Thyroid gland (tissue), 4 donors: ENCODE measurements at regions not wholly inside any gene's neighbourhood (a gene's known extent, or its start where the extent isn't known, plus 50 kb on each side); places are given as distances from the start of the nearest gene placed in this dataset.

Source experiments
- DNase-seq, 2 donors: peaks; one replicate each; pipeline ENCODE4 v3.0.0-alpha.2; 2019
- H3K27ac ChIP-seq, 3 donors: fragments of 200-600 bp; sonication (generic); 1 replicate in 2 of 3; 2 replicates in 1 of 3; pipeline ENCODE4 v1.5.1; 2016 to 2019; ENCODE audit warnings: mild to moderate bottlenecking in 1 of 3, moderate library complexity in 1 of 3
- H3K27me3 ChIP-seq: fragments of 200-600 bp; sonication (generic); one replicate; pipeline ENCODE4 v1.5.1; 2019
- H3K36me3 ChIP-seq, 2 donors: fragments of 200-600 bp; sonication (generic); one replicate each; pipeline ENCODE4 v1.5.1; 2016 to 2019
- H3K4me1 ChIP-seq, 2 donors: fragments of 200-600 bp; sonication (generic); one replicate each; pipeline ENCODE4 v1.5.1; 2017 to 2019
- H3K4me3 ChIP-seq, 3 donors: fragments of 200-600 bp; sonication (generic); replicated peaks in 1 of 3; 1 replicate in 2 of 3; 2 replicates in 1 of 3; pipeline ENCODE4 v1.5.1; 2016; ENCODE audit warnings: mild to moderate bottlenecking in 1 of 3
- H3K9me3 ChIP-seq: fragments of 200-600 bp; sonication (generic); one replicate; pipeline ENCODE4 v1.5.1; 2017
- POLR2A ChIP-seq, 2 donors: fragments of 450-650 bp; IDR thresholded peaks; one replicate each; pipeline ENCODE4 v1.6.1; 2017; ENCODE audit warnings: antibody characterized with exemption in 2 of 2, mild to moderate bottlenecking in 2 of 2, moderate library complexity in 1 of 2
- WGBS, 2 donors: methylation state at CpG; one replicate each; pipeline ENCODE4 v1.1.5; 2017; 5-methylcytosine and 5-hydroxymethylcytosine counted together
- intact Hi-C: fragments of 100-400 bp; cut with DNase I; formaldehyde crosslinking; loops from one replicate; pipeline ENCODE4 v1.15.1; 2023
- TF ChIP-seq, protein P1 (sequence below), 6 experiments: fragments of 200-600 bp in 3 of 6; fragments of 450-650 bp in 3 of 6; sonication (generic) in 3 of 6; IDR thresholded peaks; one replicate each; pipeline ENCODE4 v1.5.1; 2016 to 2019; ENCODE audit warnings: antibody characterized with exemption in 6 of 6, mild to moderate bottlenecking in 2 of 6, inconsistent platforms in 1 of 6, moderate library complexity in 1 of 6

DNA sequence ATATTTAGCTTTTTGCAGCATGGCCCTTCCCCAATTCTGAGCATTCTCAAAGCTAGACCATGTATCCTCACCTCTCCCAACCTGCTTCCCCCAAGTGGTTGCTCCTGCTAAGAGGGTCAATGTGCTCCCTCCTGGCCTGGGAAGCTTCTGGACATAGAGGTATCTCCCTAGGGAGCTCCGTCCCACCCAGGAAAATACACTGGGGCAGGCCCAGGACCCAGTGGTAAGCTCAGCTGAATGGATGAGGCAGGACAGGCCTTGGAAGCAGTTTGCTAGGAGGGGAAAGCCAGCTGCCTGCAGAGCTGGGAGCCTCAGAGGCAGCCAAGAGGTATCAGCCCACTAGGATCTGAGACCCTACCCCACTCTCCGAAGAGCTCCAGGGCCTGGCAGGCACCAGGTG lies 1721.6 kb downstream of the TP53TG3F start:
- Histone ChIP-seq H3K27ac (no peak overlapping the region), H3K27me3 (no peaks in the 10 kb centered on the region), H3K9me3 (no peaks in the 10 kb centered on the region), H3K36me3 (no peaks in the 10 kb centered on the region), H3K4me1 (no peaks in the 10 kb centered on the region), H3K4me3 (no peak overlapping the region)
- DNase-seq: no peak
- WGBS, 2 donors: 58 to 63% methylated on average over 2 of the region's 2 CpGs
- intact Hi-C loops: no loop called here
- TF ChIP-seq, protein P1, sequence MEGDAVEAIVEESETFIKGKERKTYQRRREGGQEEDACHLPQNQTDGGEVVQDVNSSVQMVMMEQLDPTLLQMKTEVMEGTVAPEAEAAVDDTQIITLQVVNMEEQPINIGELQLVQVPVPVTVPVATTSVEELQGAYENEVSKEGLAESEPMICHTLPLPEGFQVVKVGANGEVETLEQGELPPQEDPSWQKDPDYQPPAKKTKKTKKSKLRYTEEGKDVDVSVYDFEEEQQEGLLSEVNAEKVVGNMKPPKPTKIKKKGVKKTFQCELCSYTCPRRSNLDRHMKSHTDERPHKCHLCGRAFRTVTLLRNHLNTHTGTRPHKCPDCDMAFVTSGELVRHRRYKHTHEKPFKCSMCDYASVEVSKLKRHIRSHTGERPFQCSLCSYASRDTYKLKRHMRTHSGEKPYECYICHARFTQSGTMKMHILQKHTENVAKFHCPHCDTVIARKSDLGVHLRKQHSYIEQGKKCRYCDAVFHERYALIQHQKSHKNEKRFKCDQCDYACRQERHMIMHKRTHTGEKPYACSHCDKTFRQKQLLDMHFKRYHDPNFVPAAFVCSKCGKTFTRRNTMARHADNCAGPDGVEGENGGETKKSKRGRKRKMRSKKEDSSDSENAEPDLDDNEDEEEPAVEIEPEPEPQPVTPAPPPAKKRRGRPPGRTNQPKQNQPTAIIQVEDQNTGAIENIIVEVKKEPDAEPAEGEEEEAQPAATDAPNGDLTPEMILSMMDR (IDR thresholded peaks at IDR 0.05): no peak
- no peak for TF ChIP-seq POLR2A (IDR thresholded peaks at IDR 0.05)

DNA sequence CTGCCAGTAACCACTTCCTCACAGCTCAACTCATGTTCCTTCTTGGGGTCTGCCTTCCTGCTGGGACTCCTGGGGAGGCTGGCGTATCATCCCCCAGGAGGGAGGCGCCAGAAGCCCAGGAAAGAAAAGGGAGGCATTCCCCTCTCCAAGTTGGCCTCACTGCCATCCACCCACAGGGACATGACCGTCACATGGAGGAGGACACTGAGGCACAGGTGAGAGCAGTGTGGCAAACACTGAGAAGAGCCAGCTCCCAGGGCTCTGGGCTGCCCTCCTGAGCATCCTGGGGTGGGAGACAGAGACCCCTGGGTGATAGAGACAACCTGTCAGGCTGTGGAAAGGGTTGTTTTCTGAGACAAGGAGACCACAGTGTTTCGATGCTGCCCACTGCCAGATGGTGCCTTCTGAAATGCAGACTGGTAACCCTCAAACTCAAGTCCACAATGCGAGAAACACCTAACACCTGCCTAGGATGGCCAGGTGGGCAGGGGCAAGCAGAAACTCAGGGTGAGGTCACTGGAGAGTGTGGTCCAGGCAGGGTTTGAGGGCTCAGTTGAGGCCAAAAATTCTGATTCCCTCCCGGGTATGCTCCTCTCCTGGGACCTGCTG lies 1722.1 kb downstream of the TP53TG3F start:
- H3K27ac ChIP-seq: no peak overlapping the region
- no peak overlapping the region for H3K4me3 ChIP-seq
- DNase-seq: no peak
- H3K27me3 ChIP-seq: no peaks in the 10 kb centered on the region
- intact Hi-C loops: no loop called here
- TF ChIP-seq, protein P1 (IDR thresholded peaks at IDR 0.05): no peak
- TF ChIP-seq POLR2A (IDR thresholded peaks at IDR 0.05): no peak
- H3K9me3 ChIP-seq: no peaks in the 10 kb centered on the region
- 63 to 69% methylated on average over 5 of the region's 6 CpGs for WGBS, 2 donors
- no peaks in the 10 kb centered on the region for H3K36me3 ChIP-seq
- H3K4me1 ChIP-seq: no peaks in the 10 kb centered on the region

DNA sequence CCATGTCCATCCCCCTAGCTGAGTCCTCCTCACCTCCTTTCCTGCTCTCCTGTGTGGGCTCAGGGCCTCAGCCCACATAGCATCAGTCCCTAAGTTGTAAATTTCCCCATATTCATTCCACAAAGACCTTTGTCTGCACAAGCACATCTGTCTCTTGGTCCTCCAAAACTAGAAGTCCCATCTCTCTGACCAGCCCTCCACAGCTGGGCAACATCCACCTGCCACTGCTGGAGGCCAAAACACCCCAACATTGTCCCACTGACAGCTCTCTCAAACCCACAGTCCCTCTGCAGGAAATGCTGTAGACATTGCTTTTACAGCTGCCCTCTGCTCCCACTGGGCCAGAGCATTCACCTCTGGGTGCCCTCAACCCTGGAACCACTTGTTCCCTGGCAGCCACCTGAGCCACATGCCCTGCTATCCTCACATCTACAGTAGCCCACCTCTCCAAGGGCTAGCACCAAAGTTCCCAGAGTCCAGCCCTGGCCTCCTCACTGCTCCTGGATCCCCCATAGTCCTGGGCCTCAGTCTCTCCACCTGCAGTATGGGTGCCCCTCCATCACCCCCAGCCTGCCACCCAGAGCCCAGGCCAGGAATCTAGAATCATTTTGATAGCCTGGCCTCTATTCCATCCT lies 1722.7 kb downstream of the TP53TG3F start:
- Histone ChIP-seq H3K27me3 (no peaks in the 10 kb centered on the region), H3K4me1 (no peaks in the 10 kb centered on the region), H3K9me3 (no peaks in the 10 kb centered on the region), H3K36me3 (no peaks in the 10 kb centered on the region), H3K4me3 (no peak overlapping the region), H3K27ac (no peak overlapping the region)
- no peak for TF ChIP-seq POLR2A (IDR thresholded peaks at IDR 0.05)
- TF ChIP-seq, protein P1 (IDR thresholded peaks at IDR 0.05): no peak
- DNase-seq: no peak
- intact Hi-C loops: no loop called here

DNA sequence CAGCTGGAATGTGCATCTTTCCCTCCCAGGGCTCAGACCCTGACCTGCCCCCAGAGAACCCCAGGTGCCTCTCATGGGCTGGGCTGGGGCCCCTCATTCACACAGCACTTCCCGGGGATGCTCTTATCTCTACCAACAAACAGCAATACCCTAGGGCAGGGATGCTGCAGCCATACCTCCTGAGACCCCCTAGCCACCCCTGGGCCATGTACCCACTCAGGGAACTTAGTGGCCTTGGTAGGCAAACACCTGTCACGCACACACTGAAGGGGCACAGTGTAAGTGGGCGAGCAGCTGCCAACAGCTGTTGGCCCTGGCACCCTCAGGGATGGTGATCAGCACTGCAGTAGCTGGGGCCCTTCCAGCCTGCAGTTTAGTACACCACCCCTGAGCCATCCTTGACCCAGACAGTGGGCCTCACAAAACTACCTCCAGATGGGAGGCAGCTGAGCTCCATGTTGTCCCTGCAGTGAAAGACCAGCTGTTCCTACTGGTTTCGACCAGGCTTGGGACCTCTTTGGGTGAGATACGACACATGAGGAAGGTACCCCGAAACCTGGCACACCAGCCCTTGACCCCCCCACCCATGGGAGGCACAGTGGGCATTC lies 1723.6 kb downstream of the TP53TG3F start:
- no peaks in the 10 kb centered on the region for H3K4me1 ChIP-seq
- WGBS, 2 donors: 65 to 67% methylated on average over 5 to 6 of the region's 6 CpGs
- no peaks in the 10 kb centered on the region for H3K9me3 ChIP-seq
- intact Hi-C loops: no loop called here
- no peak overlapping the region for H3K4me3 ChIP-seq
- no peak overlapping the region for H3K27ac ChIP-seq
- no peak for TF ChIP-seq POLR2A (IDR thresholded peaks at IDR 0.05)
- TF ChIP-seq, protein P1 (IDR thresholded peaks at IDR 0.05): no peak
- no peaks in the 10 kb centered on the region for H3K36me3 ChIP-seq
- no peak for DNase-seq
- H3K27me3 ChIP-seq: no peaks in the 10 kb centered on the region

DNA sequence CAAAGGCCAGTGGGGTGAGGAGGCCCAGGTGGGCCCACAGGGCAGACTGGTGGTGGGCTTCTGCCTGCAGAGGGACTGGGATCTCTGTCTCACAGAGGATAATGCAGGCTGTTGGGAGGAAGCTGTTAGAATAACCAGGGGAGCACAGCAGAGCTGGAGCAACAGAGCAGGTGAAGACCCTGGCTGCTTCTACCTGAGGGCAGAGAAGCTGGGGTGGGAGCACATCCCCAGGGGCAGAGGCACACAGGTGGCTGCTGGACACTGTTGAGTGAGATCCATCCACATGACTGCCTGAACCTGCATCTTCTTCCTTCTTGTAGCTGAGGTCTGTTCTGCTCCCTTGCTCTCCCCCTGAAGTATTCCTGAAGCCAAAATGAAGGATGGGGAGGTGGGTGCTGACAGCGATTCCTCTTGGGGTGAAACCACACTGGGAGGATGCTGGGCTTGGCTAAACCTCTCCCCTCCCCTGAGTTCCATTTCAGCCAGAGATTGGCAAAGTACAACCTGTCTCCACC lies 1725.0 kb downstream of the TP53TG3F start:
- intact Hi-C loops: no loop called here

More for the DNA sequence above, 1725.0 kb downstream of the TP53TG3F start:
- H3K4me3 ChIP-seq: no peak overlapping the region
- H3K4me1 ChIP-seq: no peaks in the 10 kb centered on the region
- no peaks in the 10 kb centered on the region for H3K36me3 ChIP-seq
- H3K27me3 ChIP-seq: no peaks in the 10 kb centered on the region
- 31% methylated on average over 1 of the region's 1 CpG; no CpG with 5 or more reads in 1 of the 2 donors for WGBS, 2 donors
- TF ChIP-seq, protein P1 (IDR thresholded peaks at IDR 0.05): no peak
- no peak for DNase-seq
- no peaks in the 10 kb centered on the region for H3K9me3 ChIP-seq
- H3K27ac ChIP-seq: no peak overlapping the region
